Stimulated activated CD4-positive, alpha-beta T cell treated with anti-CD3 and anti-CD28 coated beads, Interleukin-15, amount 100 ng/mL, for 1 hour (primary cell): ENCODE measurements at regions not wholly inside any gene's neighbourhood (a gene's known extent, or its start where the extent isn't known, plus 50 kb on each side); places are given as distances from the start of the nearest gene placed in this dataset.
"Not testable (repeated sequence)": the region's sequence is repeated elsewhere in the genome, so short reads cannot be mapped to it uniquely, and the experiment has no call there.

Source experiments
- DNase-seq, 2 donors: peaks; one replicate each; pipeline ENCODE4 v3.0.0-alpha.2; 2020; ENCODE audit warnings: low read depth in 1 of 2, low spot score in 1 of 2

DNA sequence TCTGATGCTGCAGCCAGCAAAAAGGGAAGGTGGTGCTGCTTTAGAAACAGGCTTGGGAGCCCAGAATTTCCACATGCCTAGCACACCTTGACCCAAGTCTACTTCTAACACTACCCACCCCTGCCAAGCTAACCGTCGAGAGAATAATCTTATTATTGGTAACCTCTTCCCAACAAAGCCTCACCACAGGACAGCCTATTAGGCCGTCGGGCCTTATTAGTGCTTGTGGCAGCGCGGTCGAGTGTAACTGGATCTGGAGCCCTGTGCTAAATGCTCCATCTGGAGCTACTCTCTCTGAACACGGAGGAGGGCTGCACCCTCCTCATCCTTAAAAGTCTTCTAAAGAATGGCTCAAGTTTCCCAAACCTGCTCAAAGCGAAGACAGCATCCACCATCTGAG lies 165.5 kb upstream of the NFIA start:
- DNase-seq, result no peak

DNA sequence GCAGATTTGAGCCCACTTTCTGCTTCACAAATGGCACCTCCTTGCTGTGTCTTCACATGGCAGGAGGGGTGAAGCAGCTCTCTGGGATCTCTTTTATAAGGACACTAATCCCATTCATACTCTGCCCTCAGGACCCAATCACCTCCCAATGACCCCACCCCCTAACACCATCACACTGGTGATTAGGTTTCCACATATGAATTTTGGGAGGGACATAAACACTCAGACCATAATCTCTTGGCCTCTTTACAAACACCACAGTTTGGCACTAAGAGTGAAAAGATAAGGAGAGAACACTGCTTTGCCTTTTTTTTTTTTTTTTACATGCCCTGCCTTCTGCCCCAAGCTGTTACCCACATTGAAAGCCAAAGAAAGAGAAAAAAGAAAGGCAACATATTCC lies 166.2 kb upstream of the NFIA start:
- no peak for DNase-seq

DNA sequence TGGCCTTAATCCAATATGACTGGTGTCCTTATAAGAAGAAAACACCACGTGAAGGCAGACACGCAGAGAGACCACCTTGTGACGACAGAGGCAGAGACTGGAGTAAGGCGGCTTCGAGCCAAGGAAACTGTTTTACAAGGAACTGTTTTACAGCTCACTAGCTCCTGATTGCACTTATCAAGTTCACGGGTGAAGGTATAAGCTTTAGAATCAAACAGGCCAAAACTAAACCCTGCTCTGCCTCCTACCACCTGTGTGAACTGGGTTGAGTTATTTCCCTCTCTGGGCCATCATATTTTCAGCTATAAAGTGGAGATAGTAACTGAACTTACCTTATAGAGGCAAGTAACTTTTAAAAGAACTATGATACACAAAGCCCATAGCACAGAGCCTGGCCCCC lies 166.9 kb upstream of the NFIA start:
- no peak for DNase-seq

DNA sequence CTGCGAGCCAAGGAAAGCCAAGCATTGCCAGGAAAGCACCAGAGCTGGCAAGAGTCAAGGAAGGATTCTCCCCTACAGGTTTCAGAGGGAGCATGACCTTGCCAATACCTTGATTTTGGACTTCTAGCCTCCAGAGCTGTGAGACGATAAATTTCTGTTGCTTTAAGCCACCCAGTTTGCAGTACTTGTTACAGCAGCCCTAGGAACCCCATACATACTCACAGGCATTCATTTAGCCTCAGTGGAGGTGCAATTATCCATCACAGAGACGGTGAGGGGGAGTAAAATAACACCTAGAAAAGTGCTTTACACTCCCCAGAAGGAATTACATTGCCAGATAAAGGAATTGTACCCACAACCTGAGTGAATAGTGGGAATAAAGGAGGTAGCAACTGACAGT lies 167.4 kb upstream of the NFIA start:
- no peak for DNase-seq

DNA sequence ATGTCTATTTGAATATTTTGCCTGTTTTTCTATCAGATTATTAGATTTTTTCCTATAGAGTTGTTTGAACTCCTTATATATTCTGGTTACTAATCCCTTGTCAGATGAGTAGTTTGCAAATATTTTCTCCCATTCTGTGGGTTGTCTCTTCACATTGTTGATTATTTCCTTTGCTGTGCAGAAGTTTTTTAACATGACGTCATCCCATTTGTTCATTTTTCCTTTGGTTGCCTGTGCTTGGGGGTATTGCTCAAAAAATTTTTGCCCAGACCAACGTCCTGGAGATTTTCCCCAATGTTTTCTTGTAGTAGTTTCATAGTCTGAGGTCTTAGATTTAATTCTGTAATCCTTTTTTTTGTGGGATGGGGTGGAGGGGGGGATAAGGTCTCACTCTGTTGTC lies 168.7 kb upstream of the NFIA start:
- not testable (repeated sequence) for DNase-seq

DNA sequence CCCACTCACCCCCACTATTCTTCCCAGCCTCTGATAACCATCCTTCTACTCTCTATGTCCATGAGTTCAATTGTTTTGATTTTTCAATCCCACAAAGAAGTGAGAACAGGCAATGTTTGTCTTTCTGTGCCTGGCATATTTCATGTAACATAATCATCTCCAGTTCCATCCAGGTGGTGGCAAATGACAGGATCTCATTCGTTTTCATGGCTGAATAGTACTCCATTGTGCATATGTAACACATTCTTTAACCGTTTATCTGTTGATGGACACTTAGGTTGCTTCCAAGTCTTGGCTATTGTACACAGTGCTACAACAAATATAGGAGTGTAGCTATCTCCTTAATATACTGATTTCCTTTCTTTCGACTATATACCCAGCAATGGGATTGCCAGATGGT lies 169.3 kb upstream of the NFIA start:
- no peak for DNase-seq

DNA sequence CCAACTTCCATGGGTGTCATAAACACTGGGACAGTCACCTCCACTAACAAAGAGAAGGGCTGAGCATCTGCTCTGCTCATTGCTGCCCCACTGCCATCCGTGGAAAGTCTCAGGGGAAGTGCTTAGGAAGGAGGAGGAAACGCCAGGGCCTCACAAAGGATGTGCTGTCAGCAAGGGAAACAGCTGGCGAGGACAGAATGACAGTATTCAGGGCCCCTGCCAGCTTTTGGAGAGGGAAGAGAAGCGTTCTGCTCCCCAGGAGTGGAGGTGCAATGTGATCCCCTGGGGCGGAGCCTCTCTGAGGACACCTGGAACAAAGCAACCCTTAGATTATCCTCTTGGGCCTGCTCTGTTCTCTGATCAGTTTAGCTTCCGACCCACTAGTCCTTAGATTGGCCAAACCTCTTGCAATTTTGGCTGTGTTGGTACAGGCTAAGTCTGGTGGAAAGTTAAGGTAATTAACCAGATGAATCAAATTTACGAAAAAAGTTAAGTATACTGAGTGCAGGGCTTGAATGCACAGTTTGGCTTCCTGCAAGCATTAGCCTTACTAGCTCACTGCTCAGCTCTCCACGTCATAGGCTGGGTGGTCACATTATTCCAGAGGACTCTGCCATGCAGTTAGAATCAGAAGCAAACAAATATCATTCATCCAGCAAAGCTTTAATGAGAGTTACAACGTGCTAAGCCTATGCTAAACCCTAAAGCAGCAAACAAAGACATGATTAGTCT lies 170.2 kb upstream of the NFIA start:
- DNase-seq, result no peak

DNA sequence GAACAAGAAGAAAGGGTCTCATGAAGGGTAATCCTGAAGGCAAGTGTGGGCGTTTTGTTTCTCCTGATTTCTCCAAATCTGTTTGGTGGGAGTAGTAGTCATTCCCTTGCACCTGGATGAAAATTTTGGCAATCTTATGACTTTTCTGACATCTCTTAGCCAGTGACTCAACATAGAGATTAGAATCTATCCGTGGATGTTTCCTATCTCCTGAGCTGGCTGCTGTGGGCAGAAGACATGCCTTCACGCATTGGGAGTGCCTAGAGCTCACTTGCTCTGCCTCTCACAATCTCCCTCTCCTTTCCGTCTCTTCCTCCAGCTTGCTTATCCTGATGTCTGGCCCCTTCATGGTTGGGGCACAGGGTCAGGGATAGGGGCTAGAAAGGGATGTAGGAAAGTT lies 174.2 kb upstream of the NFIA start:
- no peak for DNase-seq

DNA sequence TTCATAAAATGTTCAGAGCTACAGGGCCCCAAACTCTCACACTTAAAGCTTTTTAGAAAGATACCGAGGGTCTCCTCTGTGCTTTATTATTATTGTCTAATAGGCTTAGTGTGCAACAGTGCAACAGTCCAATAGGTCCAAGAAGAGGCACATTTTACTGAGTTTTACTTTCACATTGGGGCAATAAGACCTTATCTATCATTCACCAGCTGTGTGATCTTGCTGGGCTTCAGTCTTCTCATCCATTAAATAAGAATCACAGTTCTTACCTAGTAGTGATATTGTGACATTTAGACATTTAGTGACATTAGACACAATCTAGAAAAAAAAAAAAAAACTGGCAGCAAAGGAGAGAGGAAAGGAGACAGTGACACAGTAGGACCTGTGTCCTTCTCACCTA lies 175.8 kb upstream of the NFIA start:
- no peak for DNase-seq

DNA sequence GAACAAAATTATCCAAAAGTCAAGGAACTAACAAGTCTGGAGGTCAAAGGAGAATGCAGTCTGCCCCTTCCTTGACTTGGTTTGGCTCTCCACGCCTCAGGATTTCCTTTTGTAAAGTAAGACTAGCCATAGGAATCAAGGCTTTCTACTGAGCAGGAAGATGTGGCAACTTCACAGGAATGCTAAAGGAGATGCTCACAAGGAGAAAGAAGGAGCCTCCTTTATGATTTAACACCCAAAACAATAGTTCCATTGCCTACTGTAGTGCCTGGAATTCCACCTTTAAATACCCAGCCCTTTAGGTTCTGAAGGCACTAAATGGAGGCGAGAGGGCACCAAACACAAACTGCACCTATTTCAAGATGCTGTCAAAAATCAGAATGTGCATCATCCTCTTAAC lies 176.3 kb upstream of the NFIA start:
- DNase-seq, result no peak

DNA sequence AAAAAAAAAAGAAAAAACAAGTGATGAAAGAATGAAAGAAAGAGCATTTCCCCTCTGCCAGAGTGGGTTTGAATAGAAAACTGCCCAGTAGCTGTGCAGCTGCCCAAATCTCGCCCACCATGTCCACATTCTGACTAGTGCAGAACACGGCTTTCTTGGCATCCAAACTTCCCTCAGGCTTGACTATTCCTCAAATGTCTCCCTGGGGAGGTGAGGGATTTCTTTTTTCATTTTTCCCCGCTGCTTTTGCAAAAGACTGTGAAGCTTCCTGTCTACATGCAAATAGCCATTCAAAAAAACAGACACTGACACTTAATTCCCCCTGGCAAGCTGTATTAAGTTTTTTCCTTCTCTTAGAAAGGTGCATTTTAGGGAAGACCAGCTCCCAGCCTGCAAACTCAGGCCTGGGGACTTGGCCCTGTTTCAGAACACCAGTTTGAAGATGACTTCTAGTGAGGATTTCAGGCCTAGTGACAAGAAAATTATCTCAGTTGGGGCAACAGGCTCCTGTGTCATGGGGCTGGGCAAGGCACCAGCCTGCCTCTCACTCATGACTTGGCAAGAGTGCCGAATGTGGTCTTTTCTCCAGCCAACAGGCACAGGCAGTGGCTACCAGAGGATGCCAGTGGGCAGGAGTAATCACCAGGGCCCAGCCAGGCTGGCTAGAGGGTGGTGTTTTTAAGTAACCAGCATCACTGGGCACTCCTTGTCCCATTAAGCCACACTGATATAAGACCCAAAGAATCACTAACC lies 178.1 kb upstream of the NFIA start:
- no peak for DNase-seq

DNA sequence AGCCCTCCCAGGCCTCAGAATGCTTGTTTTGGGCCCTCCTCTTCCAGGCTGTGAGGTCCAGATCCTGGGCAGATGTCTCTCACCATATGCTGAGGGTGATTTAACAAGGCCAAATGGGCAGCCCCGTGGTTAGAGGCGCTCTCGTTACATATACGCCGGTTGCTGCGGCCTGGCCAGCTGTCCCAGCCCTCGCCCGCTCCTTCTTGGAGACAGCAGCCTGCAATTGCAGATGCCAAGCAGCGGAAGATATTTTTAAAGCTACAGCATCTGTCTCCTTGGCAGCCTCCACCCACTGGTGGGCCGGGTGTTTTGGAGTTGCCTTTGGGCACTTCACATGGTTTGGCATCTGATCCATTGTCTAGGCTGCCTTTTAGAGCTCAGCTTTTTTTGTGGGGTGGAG lies 178.8 kb upstream of the NFIA start:
- no peak for DNase-seq

DNA sequence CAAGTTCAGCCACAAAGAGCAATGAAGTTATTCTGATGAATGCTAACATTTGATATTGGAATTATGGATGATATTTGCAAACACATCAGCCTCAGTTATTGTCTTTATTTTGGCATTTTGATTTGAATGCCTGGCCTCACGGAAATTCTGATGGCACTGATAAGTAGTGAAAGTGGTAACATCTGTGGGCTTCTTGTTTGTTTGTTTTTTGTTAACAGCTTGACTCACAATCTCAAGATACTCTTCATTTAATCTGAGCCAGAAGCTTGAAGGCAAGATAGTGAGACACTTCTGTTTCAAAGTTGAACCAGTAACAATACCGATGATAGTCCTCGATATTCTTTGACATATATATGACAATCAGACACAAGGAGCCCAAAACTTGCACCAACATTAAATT lies 182.9 kb upstream of the NFIA start:
- DNase-seq, result no peak

DNA sequence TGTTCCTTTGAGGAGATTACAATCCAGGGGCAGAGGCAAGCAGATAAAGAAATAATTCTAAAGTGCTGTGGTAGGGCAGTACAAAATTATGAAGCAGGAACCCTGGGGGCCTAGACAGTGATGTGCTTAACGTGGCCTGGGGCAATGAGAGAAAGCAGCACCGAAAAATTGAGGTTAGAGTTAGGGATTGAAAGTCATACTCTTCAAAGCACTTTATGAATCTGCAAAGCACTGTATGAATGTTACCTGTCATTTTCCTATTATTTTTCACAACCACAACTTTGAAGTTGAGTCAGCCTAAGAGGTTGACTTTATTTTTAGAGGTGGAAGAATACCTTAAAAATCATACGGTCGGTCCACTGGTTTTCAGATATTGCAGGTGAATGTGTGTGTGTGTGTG lies 183.4 kb upstream of the NFIA start:
- no peak for DNase-seq

DNA sequence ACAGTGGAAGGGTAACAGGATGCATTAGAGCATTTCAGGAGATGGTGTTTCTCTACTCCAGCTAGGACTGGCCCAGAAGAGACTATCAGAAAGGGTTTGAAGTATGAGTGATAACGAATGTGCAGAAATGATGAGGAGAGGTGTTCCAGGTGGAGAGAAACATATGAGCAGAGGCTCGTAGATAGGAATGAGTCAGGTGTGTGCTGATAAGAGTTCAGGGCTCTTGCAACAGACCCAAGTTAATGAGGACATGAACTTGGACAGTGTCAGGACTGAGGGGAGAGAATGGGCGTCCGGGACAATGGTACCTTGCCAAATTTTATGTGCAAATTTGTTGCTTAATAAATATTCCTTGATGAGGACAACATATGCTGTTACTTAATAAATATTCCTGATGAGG lies 183.9 kb upstream of the NFIA start:
- DNase-seq, result no peak

DNA sequence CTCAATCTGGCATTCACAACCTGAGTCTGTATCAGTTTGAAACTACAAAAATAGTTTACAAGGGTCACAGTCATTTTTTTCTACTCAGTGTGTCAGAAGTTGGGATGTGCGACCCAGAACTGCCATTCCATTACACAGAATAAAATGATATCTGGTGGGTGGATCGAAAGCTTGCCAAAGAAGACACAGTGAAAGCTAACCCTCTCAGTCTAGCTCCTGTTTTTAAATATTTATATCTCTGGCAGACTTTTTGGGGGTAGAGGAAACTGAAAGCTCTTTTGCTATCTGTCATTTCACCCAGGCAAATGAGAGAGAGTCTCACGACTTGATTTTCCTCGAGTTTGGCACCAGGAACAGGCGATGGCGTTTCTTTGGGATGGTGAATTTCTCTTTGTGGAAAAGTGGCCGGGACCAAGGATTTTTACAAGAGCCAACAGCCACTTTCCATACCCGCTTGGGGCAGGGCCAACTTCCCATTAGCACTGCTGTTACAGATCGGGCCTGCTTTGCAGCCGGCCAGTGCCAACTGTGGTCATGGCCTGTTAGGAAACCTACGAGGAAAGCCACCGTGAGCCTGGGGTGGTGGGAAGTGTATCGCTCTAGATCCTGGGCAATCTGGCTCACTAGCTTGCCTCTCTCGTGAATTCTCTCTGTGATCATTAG lies 185.5 kb upstream of the NFIA start:
- DNase-seq, result no peak

DNA sequence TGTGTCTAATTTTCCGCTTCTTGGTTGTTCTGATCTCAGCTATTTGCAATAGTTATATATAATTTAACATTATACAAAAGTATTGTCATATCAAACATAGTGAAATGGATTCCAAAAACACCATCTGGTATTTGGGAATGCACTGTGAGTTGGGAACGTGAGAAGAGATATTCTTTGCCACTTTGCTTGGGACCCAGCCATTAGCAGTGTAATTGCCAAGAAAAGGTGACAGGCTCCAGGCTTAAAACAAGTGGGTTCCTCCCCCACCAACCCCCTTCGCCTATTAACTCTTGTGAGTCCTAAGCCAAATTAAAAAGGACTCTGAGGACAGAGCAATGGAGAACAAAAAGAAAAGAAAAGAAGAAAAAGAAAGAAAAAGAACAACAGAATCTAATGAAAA lies 186.7 kb upstream of the NFIA start:
- DNase-seq, result no peak

DNA sequence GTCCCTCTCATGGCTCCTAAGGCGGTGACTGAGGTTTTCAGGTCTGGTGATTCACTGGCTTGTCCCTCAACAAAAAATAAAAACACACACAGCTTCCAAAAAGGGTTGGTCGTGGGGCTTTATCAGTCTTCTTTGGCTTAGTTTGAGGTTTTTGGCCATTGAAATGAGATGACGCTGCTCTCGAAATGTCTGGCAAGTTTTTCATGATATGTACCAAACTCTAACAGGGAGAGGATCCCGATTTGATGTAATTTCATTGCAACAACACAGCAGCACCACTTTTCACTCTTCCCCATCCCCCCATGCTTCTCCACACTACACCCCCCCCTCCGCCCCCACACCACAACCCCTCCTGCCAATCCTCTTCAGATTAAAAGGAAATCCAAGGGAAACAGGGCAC lies 187.1 kb upstream of the NFIA start:
- DNase-seq, result no peak

DNA sequence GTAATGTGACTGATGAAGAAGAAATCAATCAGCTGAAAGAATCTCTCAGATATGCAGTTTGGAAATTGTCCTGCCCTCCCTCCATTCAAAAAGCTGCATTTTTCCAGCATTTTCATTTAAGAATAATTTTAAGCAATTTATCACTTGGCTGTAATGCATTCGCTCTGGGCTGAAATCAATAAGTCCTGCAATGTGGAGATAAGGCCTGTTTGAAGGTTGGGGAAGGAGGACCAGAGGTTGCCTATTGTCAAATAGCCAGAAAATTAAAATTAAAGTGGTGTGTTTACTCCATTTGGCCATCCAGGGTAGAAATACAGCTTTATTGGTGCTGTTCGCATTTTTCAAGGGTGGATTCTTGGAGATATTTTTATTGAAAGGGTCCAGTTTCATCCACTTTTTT lies 187.6 kb upstream of the NFIA start:
- DNase-seq, result no peak

DNA sequence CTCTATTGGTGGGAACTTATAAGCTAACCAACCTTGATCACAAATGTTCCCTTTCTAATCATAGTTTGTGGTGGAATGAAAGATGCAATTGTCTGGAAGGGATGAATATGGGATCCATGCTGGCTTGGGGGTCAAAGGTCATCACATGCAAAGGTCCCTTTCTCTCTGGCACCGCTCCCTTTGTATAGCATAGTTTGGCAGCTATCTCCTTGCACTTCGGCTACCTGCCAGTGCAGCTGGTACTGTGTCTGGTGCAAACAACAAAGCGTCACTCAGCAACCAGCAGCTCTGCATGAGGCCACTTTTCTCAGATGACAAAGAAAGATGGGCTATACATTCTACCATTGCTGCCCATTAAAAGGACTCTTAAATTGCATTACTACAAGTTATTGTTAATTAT lies 188.2 kb upstream of the NFIA start:
- no peak for DNase-seq

DNA sequence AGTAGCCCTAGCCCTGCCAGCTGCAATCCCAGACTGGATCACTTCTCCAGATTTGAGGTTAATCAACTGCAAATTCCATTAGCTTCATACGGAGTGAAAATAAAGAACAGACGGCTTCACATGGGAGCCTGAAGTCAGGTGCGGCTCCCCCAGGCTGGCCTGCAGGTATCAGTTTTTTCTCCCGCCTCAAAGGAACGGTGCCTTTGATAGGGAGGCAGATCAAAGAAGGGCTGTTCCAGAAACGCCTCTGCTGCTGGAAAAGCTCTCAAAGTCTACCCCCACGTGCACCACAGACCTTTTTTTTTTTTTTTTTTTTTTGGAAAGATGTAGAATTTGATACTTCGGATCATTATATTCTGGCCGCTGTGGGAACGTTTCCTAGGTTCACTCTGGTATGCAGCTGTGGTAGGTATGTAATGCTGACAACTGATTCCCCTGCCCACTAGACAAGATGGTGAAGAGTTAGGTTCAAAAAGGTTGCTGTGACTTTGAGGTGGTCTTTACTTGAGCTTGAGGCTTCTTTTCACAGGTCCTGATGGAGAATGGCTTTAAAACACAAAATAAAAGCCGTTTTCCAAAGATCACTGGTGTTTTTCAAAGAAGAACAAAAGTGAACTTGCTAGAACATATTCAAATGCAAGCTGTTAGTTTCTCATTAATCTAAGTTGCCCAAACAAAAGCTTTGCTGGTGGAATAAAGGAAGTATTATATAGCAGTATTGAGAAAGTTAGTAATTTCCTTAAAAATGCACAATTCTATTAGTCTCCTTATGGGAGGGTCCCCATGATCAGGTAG lies 189.0 kb upstream of the NFIA start:
- no peak for DNase-seq

DNA sequence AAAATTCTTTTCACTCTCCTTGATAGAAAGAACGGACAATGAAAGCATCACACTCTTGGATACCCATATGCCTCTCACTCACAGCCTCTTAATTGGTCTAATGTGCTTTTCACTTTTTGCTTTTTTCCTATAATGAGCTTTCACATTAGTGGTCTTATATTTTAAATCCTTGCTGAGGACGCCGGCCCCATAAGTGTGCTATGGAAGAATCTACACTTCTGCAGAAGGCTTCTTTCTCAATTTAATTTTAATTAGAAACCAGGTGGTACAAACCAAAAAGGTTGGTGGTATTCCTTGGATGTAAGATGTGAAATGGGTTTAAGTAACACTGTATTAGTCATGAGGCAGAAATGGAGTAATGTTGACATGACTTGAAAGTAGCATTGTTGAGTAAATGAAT lies 190.6 kb upstream of the NFIA start:
- no peak for DNase-seq
